Left hindlimb (tissue), 1 donor: ENCODE measurements at regions not wholly inside any gene's neighbourhood (a gene's known extent, or its start where the extent isn't known, plus 50 kb on each side); places are given as distances from the start of the nearest gene placed in this dataset.

Experiments used
- DNase-seq: peaks from one replicate; pipeline ENCODE4 v3.0.0-alpha.2; 2018

DNA sequence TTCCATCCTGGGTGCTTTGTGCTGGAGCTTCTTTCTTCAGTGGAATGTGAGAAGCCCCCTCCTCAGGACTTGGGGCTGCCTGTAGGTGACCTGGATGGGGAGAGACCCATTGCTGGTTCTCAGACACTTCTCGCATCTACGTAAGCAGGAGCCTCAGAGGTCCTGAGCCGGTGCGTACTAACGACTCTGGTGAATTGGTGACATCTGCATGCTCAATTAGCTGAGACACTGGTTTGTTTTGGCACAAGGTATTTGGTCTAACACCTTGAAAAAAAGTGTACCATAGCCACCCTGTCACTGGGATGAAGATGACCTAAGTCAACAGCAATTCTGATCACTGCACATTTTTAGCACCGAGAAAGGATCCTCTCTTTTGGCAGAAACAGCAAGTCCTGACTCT is 57.7 kb downstream of the LRRC30 start:
- DNase-seq: no peak

DNA sequence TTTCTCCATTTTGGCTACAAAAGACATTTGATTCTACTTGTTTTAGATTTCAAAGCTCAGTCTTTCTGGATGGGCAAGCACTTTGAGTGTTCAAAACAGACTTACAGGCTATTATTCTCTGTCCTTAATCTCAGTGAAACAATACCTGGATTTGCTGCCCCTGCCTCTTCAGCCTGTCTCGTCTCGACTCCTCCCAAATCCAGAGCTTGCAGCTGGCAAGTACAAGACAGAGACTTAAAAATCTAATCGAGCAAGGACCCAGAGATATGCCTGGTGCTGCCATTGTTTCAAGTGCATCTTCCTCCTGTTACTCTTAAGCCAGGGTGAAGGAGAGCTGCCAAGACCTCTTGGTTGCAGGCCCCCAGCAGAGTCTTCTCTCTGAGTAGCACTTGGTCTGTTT is 59.2 kb downstream of the LRRC30 start:
- no peak for DNase-seq

DNA sequence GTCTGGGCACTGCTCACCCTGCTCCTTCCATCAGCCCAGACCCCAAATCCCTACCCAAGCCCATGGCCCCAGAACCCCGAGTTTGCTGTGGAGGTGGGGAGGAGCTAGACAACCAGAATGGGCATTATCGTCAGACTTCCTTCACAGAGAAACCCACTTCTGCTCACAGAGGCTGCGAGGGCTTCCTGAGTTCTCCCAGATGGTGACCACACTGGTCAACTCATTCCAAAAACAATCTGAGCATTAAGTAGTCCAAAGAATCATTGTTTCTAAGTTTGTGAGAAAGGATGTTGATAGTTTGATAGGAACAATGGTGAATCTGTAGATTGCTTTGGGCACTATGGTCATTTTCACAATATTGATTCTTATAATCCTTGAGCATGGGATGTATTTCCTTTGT is 60.2 kb downstream of the LRRC30 start:
- no peak for DNase-seq

DNA sequence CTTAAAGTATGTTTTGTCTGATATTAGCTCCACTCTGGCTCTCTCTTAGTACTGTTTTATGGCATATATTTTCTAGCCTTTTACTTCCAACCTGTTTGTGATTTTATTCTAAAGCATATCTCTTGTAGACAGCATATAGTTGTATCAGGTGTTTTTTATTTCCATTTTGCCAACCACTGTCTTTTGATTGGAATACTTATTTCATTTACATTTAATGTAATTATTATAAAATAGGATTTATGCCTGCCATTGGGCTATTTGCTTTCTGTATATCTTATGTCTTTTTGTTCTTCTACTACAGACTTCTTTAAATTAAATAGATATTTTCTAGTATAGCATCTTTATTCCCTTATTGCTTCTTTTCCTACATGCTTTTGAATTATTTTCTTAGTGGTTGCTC is 67.3 kb downstream of the LRRC30 start:
- no peak for DNase-seq

DNA sequence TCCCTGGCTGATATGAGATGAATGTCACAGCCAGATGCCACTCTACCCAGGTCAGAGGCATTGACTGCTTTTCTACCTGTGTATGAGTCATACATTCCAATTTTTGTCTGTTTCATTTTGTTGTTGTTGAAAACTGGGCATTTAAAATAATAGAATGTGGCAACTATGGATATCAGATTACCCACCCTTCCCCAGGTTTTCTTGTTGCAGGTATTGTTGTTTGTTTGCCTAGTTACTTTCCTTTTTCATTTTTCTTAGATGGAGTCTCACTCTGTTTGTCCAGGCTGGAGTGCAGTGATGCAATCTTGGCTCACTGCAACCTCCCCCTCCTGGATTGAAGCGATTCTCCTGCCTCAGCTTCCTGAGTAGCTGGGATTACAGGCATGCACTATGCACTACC is 70.2 kb downstream of the LRRC30 start:
- DNase-seq: no peak

GRCh38 chr18:7303316-7304060 is 72.6 kb downstream of the LRRC30 start:
- DNase-seq: no peak

GRCh38 chr18:7304061-7304370 is 73.1 kb downstream of the LRRC30 start:
- no peak for DNase-seq

DNA sequence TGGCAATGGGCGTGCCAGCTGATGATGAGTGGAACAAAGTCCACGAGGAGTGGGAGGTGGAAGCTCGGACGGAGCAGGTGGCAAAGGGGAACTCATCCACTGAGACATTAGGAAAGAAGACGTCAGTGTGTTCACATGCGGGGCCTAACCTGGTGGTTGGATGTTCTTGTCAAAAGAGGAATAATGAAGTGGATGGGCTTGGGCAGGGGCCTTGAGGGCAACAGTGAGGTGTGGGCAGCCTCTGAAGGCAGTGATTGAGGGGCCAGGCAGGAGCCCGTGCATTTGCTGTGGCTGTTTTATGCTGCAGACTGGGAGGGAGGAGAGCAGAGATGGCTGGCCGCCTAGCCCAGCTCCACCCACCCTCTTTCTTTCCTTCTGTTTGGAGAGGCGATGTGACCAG is 74.5 kb downstream of the LRRC30 start:
- no peak for DNase-seq

DNA sequence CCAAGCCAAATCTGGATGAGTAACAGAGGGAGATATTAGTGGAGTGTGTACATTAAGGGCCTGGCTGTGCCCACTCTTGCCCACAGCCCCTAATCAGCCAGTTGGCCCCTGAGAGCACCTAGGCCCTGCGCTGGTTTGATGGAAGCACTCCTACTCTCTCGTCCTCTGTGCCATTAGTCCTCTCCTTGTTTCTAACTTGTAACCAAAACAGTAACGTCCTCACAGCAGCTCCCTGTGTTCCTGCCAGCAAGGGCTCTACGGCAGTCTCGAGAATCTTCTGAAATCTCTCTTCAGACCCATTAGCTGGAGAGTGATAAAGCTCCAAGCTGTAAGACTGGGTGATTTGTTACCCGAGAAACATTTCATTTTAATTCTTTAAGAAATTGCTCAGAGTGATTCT is 76.1 kb downstream of the LRRC30 start:
- no peak for DNase-seq

DNA sequence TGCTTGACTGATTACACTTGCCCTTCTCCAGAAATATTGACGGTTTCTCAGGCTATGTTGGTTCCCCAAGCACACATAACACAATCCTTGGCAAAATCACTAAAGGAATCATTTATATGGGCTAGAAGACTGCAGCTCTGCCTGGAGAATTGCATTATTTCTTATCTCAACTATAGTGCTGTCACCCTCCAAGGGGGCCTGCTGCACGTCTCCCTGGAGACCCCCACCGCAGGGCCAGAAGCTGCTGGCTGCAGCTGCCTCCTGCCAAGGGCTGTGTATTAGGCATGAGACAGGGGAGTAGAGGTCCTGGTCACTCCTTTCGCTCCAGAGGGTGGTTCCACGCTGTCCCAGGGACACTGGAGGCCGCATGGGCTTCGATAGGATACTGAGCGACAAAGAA is 76.6 kb downstream of the LRRC30 start:
- no peak for DNase-seq

- DNase-seq: no peak
Measured at GRCh38 chr18:7317804-7318231, 86.9 kb downstream of the LRRC30 start.

GRCh38 chr18:7319161-7319560 is 88.3 kb downstream of the LRRC30 start:
- no peak for DNase-seq

- no peak for DNase-seq
Measured at GRCh38 chr18:7321831-7322230, 90.9 kb downstream of the LRRC30 start.

- no peak for DNase-seq
Measured at GRCh38 chr18:7322817-7323485, 92.1 kb downstream of the LRRC30 start.

DNA sequence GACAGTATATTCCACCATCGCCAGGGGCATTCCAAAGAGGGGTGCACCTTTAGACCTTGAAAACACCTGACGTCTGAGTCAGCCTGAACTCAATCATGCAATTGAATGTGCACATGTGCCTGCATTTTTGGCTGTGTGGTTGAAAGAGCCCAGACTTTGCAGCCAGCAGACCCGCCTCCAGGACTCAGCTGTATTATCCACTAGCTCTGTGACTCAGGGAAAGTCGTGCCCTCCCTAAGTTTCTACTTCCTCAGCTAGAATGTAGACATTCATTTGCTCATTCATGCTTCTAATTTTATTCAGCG is 94.2 kb downstream of the LRRC30 start:
- DNase-seq: no peak

DNA sequence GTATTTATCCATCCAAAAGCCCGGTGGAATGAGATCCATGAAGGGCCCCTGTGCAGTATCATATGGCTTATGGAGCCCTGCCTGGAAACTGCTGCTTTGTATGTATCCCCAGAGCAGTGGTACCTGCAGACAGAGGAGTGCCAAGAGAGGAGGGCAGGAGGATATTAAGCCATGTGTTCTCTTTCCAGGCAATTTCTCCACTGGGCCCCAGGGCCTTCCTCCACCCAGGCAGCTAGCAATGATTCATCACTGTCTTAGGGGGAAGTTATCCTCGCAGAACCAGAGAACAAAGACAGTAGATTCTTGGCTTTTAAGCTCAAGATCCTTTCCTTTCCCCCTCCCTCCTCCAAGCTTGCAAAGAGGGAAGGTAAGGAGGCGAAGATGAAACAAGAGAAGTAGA is 98.1 kb downstream of the LRRC30 start:
- no peak for DNase-seq

GRCh38 chr18:7332452-7332851 is 101.6 kb downstream of the LRRC30 start:
- no peak for DNase-seq

- no peak for DNase-seq
Measured at GRCh38 chr18:7333025-7333562, 102.2 kb downstream of the LRRC30 start.

DNA sequence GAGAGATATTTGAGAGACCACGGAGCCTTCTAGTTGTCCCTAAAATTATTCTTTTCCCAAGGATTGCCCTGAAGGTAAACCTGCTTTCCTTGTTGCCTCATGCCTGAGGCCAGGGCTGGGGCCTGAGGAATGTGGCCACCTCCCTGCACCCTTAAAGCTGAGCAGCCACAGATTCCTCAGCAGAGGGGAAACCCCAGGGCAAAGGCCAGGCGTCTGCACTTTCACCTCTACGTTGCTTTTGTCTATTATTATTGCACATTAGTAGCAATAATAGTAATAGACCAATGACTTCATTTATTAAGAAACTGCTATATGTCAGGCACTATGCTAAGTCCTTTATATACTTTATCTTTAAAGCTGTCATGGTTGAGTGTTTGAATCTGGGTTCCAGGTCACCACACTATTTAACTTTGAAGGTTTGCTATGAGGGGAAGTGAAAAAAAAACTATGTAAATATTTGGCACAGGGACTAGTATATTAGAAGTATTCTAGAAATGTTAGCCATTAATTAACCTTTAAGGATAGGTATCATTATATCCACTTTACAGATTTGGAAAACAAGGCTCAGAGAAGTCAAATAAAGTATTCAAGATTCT is 104.2 kb downstream of the LRRC30 start:
- DNase-seq: no peak

DNA sequence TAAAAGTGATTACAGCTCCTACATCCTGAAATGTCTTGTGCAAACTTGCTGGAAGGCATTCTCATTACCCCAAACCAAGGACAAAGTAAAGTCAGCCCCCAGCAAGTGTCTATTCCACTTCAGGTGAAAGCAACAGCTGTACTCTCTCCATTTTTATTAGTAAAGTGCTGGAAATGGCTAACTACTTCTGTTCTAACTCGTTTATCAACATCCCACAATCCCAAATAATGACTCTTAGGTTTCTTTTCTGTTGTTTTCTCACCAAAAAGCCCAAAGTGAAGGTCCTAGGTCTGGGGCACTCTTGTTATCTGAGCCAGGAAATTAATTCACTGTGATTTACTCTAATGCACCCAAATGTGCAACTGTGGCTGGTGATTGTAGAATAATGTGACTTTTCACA is 105.7 kb downstream of the LRRC30 start:
- no peak for DNase-seq

DNA sequence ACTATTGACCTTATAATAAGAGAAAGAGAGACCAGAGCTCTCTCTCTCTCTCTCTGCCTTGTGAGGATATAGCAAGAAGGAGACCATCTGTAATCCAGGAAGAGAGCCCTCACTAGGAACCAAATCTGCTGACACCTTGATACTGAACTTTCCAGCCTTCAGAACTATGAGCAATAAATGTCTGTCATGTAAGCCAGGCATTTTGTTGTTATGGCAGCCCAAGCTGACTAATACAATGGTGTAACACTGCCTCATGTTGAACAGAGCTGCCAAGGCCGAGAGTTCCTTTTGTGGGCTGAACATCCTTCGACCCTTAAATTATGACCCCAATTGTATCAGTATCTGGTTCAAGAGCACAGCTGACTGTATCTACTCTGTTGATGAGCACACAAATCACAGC is 108.0 kb downstream of the LRRC30 start:
- no peak for DNase-seq

DNA sequence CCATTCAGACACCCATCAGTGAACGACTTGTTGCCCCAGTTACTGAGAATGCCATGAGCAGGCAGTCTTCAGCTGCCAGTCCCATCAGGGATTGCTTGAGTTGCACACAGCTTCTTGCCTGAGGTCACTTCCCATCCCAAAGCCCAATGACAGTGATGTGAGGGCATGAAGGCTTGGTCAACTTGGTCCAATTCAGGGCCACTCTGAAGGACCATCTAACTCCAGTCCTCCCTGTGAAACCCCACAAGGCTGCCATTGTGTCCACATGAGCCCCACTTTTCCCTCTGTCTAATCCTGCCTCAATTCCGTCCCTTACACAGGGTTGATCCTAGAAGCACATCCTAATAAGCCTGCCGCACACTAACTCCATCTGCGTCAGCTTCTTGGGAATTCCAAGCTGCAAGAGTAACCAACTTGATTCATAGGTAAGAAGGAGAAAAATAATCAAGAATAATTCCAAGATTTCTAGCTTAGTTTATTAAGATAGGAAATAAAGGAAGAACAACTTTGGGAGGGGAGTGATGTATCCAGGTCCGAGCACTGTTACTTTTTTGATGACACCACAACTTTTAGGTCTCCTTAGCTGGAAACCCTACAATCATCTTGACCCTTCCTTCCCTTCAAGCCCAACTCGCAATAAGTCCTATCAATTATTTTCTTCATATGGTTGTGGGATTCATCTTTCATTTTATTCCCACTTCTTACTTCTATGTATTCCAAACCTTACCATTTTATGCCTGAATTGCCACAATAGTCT is 110.9 kb downstream of the LRRC30 start:
- DNase-seq: no peak

- no peak for DNase-seq
Measured at GRCh38 chr18:7349181-7349837, 118.4 kb downstream of the LRRC30 start.
